Panc1 (cell line): ENCODE measurements at regions not wholly inside any gene's neighbourhood (a gene's known extent, or its start where the extent isn't known, plus 50 kb on each side); places are given as distances from the start of the nearest gene placed in this dataset.

ENCODE experiments used
- ATAC-seq: fragments of 200-7000 bp; cut with Tn5 transposase; 2 replicates; pipeline ENCODE4 v1.9.1; 2020; ENCODE audit warnings: mild to moderate bottlenecking, moderate library complexity
- BruUV-seq: library from RNA; stranded (reverse); fragments of 400-500 nt; replicated peaks from 2 replicates; lab custom pipeline; 2021; lab: Mats Ljungman, UMichigan
- CTCF ChIA-PET: fragments of 300-600 bp; sonication (Branson Sonifier 250); formaldehyde crosslinking; loops from one replicate; lab custom pipeline; 2022; ENCODE audit warnings: antibody characterized with exemption; lab: Charles Lee
- POLR2A ChIA-PET: fragments of 300-600 bp; sonication (Branson Sonifier 250); formaldehyde crosslinking; loops from one replicate; lab custom pipeline; 2022; ENCODE audit warnings: antibody characterized with exemption; lab: Charles Lee
- DNase-seq: peaks from one replicate; pipeline ENCODE4 v3.0.0-alpha.2; 2010; ENCODE audit warnings: low read depth, low spot score
- H3K27ac ChIP-seq: 2 replicates; pipeline ENCODE4 v1.5.1; 2011; ENCODE audit warnings: mild to moderate bottlenecking, low read length, inconsistent platforms
- H3K27me3 ChIP-seq: fragments of 200-500 bp; sonication (Bioruptor generic); 2 replicates; pipeline ENCODE4 v1.6.0; 2014; ENCODE audit warnings: low read length, inconsistent platforms; ENCODE audit not compliant: control insufficient read depth, insufficient read depth
- H3K36me3 ChIP-seq: fragments of 200-500 bp; sonication (Bioruptor generic); 2 replicates; pipeline ENCODE4 v1.5.1; 2014; ENCODE audit warnings: inconsistent platforms, mild to moderate bottlenecking, low read length, moderate library complexity; ENCODE audit not compliant: control insufficient read depth, insufficient read depth
- H3K4me1 ChIP-seq: 2 replicates; pipeline ENCODE4 v1.5.1; 2011; ENCODE audit warnings: inconsistent platforms, mild to moderate bottlenecking, low read length, moderate library complexity; ENCODE audit not compliant: control insufficient read depth, insufficient read depth
- H3K4me3 ChIP-seq, 2 experiments: 2 replicates each; pipeline ENCODE4 v1.5.1; 2011 to 2012; ENCODE audit warnings: low read depth in 2 of 2, low read length in 2 of 2, mild to moderate bottlenecking in 2 of 2, inconsistent platforms in 1 of 2, moderate library complexity in 1 of 2
- H3K9me3 ChIP-seq: fragments of 200-500 bp; sonication (Bioruptor generic); 2 replicates; pipeline ENCODE4 v1.5.1; 2014; ENCODE audit warnings: low read depth, mild to moderate bottlenecking, inconsistent platforms, low read length, moderate library complexity; ENCODE audit not compliant: control insufficient read depth, insufficient read depth
- POLR2AphosphoS5 ChIP-seq: IDR thresholded peaks from 2 replicates; pipeline ENCODE4 v1.6.1; 2012; ENCODE audit warnings: mild to moderate bottlenecking, low read depth, low read length, moderate library complexity
- REST ChIP-seq, 2 experiments: IDR thresholded peaks; 2 replicates each; pipeline ENCODE4 v1.6.1; 2011 to 2012; ENCODE audit warnings: low read depth in 2 of 2, control low read depth in 1 of 2, low read length in 1 of 2, mild to moderate bottlenecking in 1 of 2, moderate library complexity in 1 of 2; ENCODE audit not compliant: insufficient read depth in 1 of 2
- SIN3A ChIP-seq: IDR thresholded peaks from 2 replicates; pipeline ENCODE4 v1.6.1; 2012; ENCODE audit warnings: low read depth, mild to moderate bottlenecking, low read length, moderate library complexity, borderline replicate concordance; ENCODE audit not compliant: insufficient read depth
- TCF7L2 ChIP-seq: IDR thresholded peaks from 2 replicates; pipeline ENCODE4 v1.6.1; 2011; ENCODE audit warnings: mild to moderate bottlenecking, low read depth, low read length, inconsistent platforms
- in situ Hi-C: cut with HindIII; loops from 2 replicates; pipeline ENCODE4 v1.10.0; 2016; ENCODE audit warnings: low sequenced_read_pairs, low pct_unique_long_range_greater_than_20kb
- intact Hi-C: fragments of 100-400 bp; cut with micrococcal nuclease; formaldehyde crosslinking; loops from one replicate; pipeline ENCODE4 v1.10.0; 2022; ENCODE audit not compliant: unreplicated experiment
- TF ChIP-seq, protein P1 (sequence below): fragments of 450-650 bp; IDR thresholded peaks from 2 replicates; pipeline ENCODE4 v1.5.1; 2017; ENCODE audit warnings: mild to moderate bottlenecking

GRCh38 chr6:156402628-156403027 lies 374.6 kb upstream of the ARID1B start:
- Histone ChIP-seq H3K4me1 (no peaks in the 10 kb centered on the region; the same call in 1 of the 2 replicates), H3K36me3 (no peaks in the 10 kb centered on the region), H3K9me3 (no peaks in the 10 kb centered on the region), H3K27ac (no peak overlapping the region), H3K27me3 (no peaks in the 10 kb centered on the region), H3K4me3 (no peak overlapping the region)
- intact Hi-C loops (no loop called here), in situ Hi-C loops (no loop called here)
- ChIA-PET CTCF (no interaction called here), POLR2A (no interaction called here)
- DNase-seq (no peak), ATAC-seq (no peak)
- BruUV-seq = no TSS peak
- TF ChIP-seq, protein P1, sequence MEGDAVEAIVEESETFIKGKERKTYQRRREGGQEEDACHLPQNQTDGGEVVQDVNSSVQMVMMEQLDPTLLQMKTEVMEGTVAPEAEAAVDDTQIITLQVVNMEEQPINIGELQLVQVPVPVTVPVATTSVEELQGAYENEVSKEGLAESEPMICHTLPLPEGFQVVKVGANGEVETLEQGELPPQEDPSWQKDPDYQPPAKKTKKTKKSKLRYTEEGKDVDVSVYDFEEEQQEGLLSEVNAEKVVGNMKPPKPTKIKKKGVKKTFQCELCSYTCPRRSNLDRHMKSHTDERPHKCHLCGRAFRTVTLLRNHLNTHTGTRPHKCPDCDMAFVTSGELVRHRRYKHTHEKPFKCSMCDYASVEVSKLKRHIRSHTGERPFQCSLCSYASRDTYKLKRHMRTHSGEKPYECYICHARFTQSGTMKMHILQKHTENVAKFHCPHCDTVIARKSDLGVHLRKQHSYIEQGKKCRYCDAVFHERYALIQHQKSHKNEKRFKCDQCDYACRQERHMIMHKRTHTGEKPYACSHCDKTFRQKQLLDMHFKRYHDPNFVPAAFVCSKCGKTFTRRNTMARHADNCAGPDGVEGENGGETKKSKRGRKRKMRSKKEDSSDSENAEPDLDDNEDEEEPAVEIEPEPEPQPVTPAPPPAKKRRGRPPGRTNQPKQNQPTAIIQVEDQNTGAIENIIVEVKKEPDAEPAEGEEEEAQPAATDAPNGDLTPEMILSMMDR = no peak
- no peak for TF ChIP-seq REST (IDR thresholded peaks at IDR 0.05; ENCODE audit: insufficient read depth in 1 of 2, low read depth in 2 of 2, low read length in 1 of 2)
- no peak for TF ChIP-seq TCF7L2
- no peak for TF ChIP-seq SIN3A
- no peak for TF ChIP-seq POLR2AphosphoS5

DNA sequence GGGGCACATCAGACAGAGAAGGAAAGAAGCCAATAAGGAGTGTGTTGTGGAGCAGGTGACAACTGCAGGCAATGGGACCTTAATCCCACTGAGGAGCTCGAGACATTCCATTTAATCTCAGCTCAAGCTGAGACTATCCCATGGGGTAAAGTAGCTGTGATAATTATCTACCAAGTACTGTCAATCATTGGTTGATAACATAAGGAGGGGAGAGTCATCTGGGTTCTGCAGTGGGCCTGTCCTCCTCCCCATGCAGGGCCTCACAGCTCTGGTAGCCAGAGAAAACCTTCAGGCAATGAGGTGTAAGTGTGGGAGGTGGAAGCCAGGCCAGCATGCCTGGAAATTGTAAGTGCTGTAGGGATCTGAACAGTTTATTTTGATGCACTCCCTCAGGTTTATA lies 375.0 kb upstream of the ARID1B start:
- ChIA-PET CTCF (no interaction called here), POLR2A (no interaction called here)
- in situ Hi-C loops (no loop called here), intact Hi-C loops (no loop called here)
- ATAC-seq (no peak), DNase-seq (no peak)
- Histone ChIP-seq H3K27me3 (no peaks in the 10 kb centered on the region), H3K4me3 (no peak overlapping the region), H3K27ac (no peak overlapping the region), H3K9me3 (no peaks in the 10 kb centered on the region), H3K4me1 (no peaks in the 10 kb centered on the region; the same call in 1 of the 2 replicates), H3K36me3 (no peaks in the 10 kb centered on the region)
- TF ChIP-seq POLR2AphosphoS5 = no peak
- TF ChIP-seq, protein P1 = no peak
- no peak for TF ChIP-seq SIN3A
- no peak for TF ChIP-seq TCF7L2
- TF ChIP-seq REST (IDR thresholded peaks at IDR 0.05; ENCODE audit: insufficient read depth in 1 of 2, low read depth in 2 of 2, low read length in 1 of 2) = no peak
- BruUV-seq = no TSS peak
